Pancreas (tissue), 10 donors: ENCODE measurements at regions not wholly inside any gene's neighbourhood (a gene's known extent, or its start where the extent isn't known, plus 50 kb on each side); places are given as distances from the start of the nearest gene placed in this dataset.
"Not testable (repeated sequence)": the region's sequence is repeated elsewhere in the genome, so short reads cannot be mapped to it uniquely, and the experiment has no call there.

ENCODE experiments used
- ATAC-seq, 4 donors: fragments of 200-7000 bp; cut with Tn5 transposase; one replicate each; pipeline versions ENCODE4 v1.8.0 to v1.9.1; 2020; ENCODE audit warnings: mild to moderate bottlenecking in 4 of 4, moderate library complexity in 4 of 4
- DNase-seq, 6 donors: peaks; one replicate each; pipeline ENCODE4 v3.0.0-alpha.2; 2020
- FAIRE-seq: peaks from 2 replicates; lab custom pipeline; 2012; peaks lifted over from hg19 to GRCh38; lab: Jason Lieb, UNC
- H3K27ac ChIP-seq, 4 donors: fragments of 200-600 bp; sonication (generic); 1 replicate in 3 of 4; 2 replicates in 1 of 4; pipeline versions ENCODE4 v1.5.0 to v1.8.0; 2020
- H3K27me3 ChIP-seq, 4 donors: fragments of 200-600 bp; one replicate each; pipeline ENCODE4 v1.8.0; 2021
- H3K36me3 ChIP-seq, 3 donors: fragments of 200-600 bp; sonication (generic) in 1 of 3; one replicate each; pipeline versions ENCODE4 v1.5.0 to v1.8.0; 2020 to 2021
- H3K4me1 ChIP-seq, 3 donors: fragments of 200-600 bp; one replicate each; pipeline ENCODE4 v1.8.0; 2021
- H3K4me3 ChIP-seq, 4 donors: fragments of 200-600 bp; sonication (generic) in 2 of 4; one replicate each; pipeline versions ENCODE4 v1.5.0 to v1.8.0; 2020 to 2021
- H3K9me3 ChIP-seq, 4 donors: fragments of 200-600 bp; one replicate each; pipeline ENCODE4 v1.8.0; 2021
- CTCF ChIP-seq, 4 donors: fragments of 200-600 bp; sonication (generic) in 3 of 4; IDR thresholded peaks; one replicate each; pipeline versions ENCODE4 v1.5.0 to v1.8.0; 2021; ENCODE audit warnings: antibody characterized with exemption in 4 of 4
- WGBS, 2 donors: extraction: QIAGEN DNeasy Blood & Tissue Kit; methylation state at CpG; one replicate each; pipeline ENCODE4 v1.1.7; 2013; 5-methylcytosine and 5-hydroxymethylcytosine counted together
- intact Hi-C, 3 donors: fragments of 100-400 bp; cut with DNase I; formaldehyde crosslinking; loops; one replicate each; pipeline versions ENCODE4 v1.11.1 to v1.14.2; 2022
- donor health status: healthy with polysubstance abuse.
- donor health status: DM: no; HTN: no; CAD: no; lungs with moderate emphysema.
- donor health status: DM: no; HTN: no; CAD: no.
- donor health status: control.
- donor health status: control.
- donor health status: Bipolar disorder and iron deficiency.
- donor health status: DM: yes; HTN: yes; CAD: no.
- donor health status: DM: no; HTN: no; CAD: no.
- donor health status: DM: no; HTN: no; CAD: no.
- donor health status: DM: yes; HTN: yes; CAD: no.

DNA sequence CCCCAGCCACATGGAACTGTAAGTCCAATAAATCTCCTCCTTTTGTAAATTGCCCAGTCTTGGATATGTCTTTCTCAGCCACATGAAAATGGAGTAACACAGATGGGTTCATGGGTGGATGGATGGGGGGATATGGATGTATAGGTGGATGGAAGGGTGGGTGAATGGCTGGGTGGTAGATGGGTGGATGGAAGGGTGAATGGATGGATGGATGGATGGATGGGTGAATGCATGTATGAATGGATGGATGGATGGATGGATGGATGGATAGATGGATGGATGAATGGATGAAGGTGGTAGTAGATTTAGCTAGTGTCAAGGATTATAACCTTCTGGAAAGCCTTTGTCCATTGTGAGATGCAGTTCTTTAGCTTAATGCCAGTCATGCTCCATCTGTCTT lies 146.1 kb upstream of the ATP2B2 start:
- H3K27me3 ChIP-seq = no peaks in the 10 kb centered on the region
- H3K27ac ChIP-seq = no peak overlapping the region
- no peak overlapping the region for H3K4me3 ChIP-seq
- no peak for ATAC-seq
- no peaks in the 10 kb centered on the region for H3K4me1 ChIP-seq
- FAIRE-seq = no peak
- no peaks in the 10 kb centered on the region for H3K36me3 ChIP-seq
- no peak for TF ChIP-seq CTCF (IDR thresholded peaks at IDR 0.05)
- no peaks in the 10 kb centered on the region for H3K9me3 ChIP-seq
- intact Hi-C loops = no loop called here
- DNase-seq = no peak

DNA sequence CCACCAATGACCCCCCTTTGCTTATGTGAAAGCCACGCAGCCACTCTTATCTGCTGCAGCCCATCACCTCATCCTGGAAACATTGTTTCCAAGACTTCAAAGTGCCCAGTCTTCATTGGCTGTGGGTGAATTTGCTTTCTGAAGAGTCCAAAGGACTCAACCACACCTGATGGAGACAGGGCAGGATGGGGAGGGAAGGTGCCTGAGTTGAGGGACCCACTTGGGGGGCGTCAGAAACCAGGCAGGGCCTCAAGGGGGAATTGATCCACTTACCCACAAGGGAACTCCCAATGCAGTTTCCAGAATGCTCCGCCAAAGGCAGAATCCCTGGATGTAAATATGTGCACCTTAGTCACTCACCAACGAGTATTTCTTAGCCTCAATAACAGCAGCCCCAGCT lies 147.9 kb upstream of the ATP2B2 start:
- WGBS, 2 donors = 47 to 49% methylated on average over 4 of the region's 4 CpGs
- intact Hi-C loops = no loop called here
- Histone ChIP-seq H3K9me3 (no peaks in the 10 kb centered on the region), H3K4me3 (no peak overlapping the region), H3K4me1 (no peaks in the 10 kb centered on the region), H3K36me3 (no peaks in the 10 kb centered on the region), H3K27me3 (no peaks in the 10 kb centered on the region), H3K27ac (no peak overlapping the region)
- no peak for TF ChIP-seq CTCF (IDR thresholded peaks at IDR 0.05)
- no peak for FAIRE-seq
- no peak for ATAC-seq
- no peak for DNase-seq

DNA sequence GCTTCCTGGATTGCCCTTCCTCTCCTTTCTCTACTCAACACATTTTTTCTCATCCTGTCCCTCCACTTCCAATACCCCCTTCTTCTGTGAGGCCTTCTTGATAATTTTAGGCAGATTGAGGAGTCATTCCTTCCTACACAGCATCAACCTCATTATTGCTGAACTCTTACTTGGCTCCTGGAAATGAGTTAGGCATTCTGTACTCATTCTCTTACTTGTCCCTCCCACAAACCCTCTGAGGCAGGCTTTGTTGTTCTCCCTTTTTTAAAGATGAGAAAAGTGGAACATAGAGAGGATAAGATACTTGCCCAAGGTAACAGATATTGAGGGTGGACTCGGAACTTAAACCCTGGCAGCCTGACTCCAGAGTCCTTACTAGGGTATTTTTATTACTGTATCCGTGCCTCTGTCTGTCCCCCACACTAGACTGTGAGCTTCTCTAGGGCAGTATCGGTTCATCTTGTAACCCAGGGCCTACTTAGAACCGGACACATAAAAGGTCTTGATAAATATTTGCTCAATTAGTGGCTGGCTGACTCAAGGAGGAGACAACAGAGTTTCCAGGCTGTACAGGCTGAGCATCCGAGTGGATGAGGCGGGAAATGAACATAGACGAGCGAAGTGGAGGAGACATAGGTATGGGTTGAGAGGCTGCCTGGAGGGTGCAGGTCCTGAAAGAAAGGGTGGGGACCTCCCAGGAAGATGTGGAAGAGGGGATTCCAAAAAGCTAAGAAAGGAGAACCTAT lies 148.7 kb upstream of the ATP2B2 start:
- no peaks in the 10 kb centered on the region for H3K27me3 ChIP-seq
- no peak for DNase-seq
- intact Hi-C loops = no loop called here
- 55 to 67% methylated on average over 8 of the region's 8 CpGs for WGBS, 2 donors
- H3K4me1 ChIP-seq = no peaks in the 10 kb centered on the region
- ATAC-seq = no peak
- no peaks in the 10 kb centered on the region for H3K9me3 ChIP-seq
- no peak overlapping the region for H3K27ac ChIP-seq
- no peak for FAIRE-seq
- no peak for TF ChIP-seq CTCF (IDR thresholded peaks at IDR 0.05)
- H3K36me3 ChIP-seq = no peaks in the 10 kb centered on the region
- H3K4me3 ChIP-seq = no peak overlapping the region

DNA sequence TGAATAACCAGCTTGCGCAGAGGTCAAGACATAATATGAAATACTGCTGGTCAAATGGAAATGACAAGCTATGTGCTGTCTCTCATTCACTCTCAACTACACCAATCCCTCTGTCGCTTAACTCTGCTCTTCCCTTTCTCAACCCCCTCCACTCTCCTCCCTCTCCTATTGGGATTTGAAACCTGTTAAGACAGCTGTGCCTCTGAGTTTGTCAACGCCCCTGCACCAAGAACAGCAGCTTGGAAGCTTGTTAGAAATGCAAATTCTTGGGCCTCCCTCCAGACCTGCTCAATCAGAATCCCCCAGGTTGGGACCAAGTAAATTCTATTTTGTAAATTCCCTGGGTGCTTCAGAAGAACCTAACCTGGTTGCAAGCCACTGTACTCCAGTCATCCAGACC lies 149.7 kb upstream of the ATP2B2 start:
- intact Hi-C loops = no loop called here

GRCh38 chr3:10657339-10657738 lies 152.0 kb upstream of the ATP2B2 start:
- H3K27me3 ChIP-seq, H3K27ac ChIP-seq, DNase-seq, H3K4me3 ChIP-seq, intact Hi-C loops, H3K4me1 ChIP-seq, FAIRE-seq, H3K36me3 ChIP-seq, ATAC-seq, H3K9me3 ChIP-seq: not testable (repeated sequence)
- WGBS, 2 donors = 33 to 43% methylated on average over 4 to 5 of the region's 5 CpGs

More for the DNA sequence above, 149.7 kb upstream of the ATP2B2 start:
- H3K27me3 ChIP-seq = no peaks in the 10 kb centered on the region
- ATAC-seq = no peak
- H3K27ac ChIP-seq = no peak overlapping the region
- no peak overlapping the region for H3K4me3 ChIP-seq
- 58 to 64% methylated on average over 3 of the region's 3 CpGs for WGBS, 2 donors
- no peak for FAIRE-seq
- H3K9me3 ChIP-seq = no peaks in the 10 kb centered on the region
- DNase-seq = no peak
- TF ChIP-seq CTCF (IDR thresholded peaks at IDR 0.05) = no peak
- H3K36me3 ChIP-seq = no peaks in the 10 kb centered on the region
- H3K4me1 ChIP-seq = no peaks in the 10 kb centered on the region
